NCI-H1694 treated with DMSO at 0.1 percent for 48 hours (cell line): ENCODE measurements at regions not wholly inside any gene's neighbourhood (a gene's known extent, or its start where the extent isn't known, plus 50 kb on each side); places are given as distances from the start of the nearest gene placed in this dataset.

Experiments used
- DNase-seq: peaks from one replicate; lab custom pipeline; 2025; lab: John Stamatoyannopoulos, UW

DNA sequence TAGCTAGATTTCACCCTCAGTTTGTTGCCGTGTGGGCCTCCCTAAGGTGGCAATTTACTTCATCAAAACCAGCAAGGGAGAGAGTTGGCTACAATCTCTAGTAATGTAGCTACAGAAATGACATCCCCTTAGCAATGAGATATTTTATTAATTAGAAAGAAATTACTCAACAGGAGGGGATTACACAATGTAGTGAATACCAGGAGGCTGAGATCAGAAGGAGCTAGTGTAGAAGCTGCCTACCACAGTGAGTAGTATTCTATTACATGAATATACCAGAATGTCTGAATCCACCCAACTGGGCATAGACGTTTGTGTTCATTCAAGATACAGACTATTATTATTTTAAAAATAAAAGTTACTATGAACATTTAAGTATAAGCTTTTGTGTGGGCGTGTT, 868.2 kb upstream of the CXADR start:
- DNase-seq: no peak

DNA sequence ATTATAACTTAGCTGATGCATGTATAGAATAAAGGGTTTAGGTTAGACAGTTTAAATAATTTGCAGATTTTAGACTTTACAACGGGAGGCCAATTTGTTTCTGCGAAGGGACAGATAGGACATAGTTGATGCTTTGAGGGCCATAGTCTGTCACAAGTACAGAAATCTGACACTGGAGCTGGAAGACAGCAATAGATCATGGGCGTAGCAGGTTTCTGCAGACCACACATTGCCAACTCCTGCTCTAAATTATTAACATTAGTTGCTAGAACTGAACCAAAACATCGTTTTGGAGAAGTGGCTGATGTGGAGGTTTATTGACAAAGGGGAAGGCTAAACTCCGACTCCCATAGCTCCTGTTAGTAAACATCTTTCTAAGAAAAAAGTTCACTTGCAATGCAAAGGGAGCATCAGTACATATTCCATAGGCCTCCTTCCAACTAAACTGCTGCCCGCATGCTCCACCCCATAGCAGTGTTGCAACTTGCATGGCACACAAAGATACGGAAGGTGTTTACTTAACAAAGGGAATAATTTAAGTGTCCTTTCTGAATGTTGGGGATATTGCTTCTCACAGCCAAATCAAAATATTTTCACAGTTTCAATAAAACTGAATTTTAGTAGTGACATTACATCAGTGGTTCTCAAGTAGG, 862.0 kb upstream of the CXADR start:
- no peak for DNase-seq

DNA sequence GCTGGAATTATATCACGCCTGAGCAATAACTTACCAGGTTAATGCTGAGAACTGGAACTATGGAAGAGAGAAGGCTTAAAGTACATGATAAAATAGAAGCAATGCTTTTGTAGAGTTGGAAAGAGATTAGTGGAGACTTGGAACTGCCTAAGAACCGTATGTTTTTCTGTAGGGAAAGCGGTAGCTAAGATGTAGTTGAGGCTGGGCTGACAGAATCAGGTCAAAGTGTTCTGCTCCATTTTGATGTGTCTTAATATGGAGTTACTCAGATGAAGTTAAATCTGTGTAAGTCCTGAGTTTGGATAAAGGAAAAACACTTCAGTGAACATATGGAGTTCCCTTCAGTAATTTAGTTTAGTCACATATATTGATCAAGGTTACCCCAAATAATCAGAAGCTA, 860.9 kb upstream of the CXADR start:
- DNase-seq: no peak

DNA sequence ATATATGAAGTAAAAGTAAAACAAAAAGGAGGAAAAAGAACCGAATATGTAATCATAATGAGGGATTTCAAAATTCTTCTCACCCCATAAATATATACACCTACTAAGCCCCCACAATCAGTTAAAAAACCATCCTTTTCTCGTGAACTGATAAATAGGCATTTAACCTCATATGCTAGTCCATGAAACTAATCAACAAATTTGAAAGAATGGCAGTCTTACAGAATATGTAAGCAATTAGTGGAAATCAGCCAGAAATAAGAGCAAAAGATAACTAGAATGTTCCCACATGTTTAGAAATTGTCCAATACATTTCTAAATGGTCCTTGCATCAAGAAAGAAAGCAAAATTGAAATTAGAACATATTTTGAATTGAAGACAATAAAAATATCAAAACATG, 849.4 kb upstream of the CXADR start:
- DNase-seq: no peak

DNA sequence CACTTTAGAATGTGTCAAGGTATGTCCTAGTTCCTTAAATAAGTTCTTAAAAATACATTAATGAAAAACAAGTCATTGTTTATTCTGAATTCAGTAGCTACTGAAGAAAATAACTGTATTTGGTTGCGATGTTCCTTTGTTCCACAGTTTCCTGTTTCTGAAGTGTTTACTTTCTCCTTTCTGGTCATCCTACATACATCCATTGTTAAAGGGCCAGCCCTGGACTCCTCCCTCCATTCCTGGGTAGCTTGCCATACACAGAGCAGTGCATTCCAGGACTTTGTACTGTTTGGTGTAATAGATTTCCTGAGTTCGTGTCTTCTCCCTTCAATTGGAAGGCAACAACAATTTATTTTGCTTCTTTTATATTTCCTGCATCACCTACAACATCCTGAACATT, 845.4 kb upstream of the CXADR start:
- DNase-seq: no peak

DNA sequence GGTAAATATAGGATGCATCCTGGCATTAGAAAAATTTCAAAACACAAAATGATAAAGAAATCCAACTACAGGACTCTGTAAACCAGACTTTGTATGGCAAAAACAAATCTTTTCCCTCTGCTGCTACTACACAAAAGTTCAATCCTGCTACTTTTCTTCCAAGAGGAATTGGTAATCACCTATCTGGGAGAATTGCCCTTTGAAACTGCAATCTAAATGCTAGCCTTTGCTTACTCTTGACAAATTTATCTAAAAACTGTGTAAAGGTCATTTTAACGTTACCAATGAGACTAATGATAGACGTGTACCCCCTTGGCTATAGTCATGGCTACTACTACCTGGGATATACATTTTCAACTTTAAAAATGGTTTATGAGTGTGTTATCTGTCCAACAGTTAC, 837.9 kb upstream of the CXADR start:
- no peak for DNase-seq

DNA sequence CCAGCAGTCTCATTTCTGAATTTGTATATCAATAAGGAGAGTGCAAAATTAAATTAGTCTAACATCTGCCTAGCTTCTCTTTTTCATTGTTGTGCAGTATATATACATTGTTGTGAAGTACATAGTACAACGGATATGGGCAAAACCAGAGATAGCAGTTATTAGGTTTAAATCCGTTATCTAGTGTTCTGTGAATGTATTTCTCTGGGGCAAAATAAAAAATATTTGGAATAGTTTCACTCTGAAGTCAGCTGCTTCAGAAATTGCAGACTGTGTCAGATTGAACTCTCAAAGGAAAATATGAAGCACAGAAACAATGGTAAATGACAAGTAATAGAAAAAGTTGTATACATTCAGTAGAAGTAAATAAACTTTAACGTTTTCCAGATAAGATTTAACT, 836.5 kb upstream of the CXADR start:
- no peak for DNase-seq

DNA sequence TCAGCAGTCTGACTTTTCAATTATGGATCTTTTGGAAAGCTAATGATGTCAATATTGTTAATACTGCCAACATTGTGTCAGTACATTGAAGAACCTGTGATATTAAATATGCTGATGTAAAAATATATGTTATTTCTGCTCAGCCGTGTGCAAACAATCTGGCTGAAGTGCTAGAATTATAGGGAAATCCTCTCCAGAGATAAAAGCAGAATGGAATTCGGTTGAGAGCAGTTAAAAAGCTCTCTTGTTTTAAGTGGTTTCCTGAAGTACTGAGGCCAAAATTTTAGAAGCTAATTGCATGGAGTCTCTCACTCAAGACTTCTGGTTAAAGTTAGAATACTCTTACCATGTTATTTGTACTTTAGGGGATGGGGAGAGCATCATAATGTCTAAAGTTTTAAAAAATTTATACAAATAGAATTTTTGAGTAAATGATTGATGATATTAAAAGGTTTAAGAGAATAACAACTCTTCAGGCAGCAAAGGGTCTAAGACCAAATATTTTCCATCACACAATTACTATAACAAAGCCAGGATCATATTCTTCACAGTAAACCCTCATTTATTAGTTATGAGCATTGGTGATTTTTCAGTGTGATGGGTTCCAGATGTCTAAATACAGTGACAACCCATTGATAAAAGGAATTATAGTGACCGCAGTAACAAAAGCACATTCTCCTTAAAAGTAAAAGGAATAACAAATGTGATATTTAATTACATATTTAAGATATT, 834.2 kb upstream of the CXADR start:
- no peak for DNase-seq

DNA sequence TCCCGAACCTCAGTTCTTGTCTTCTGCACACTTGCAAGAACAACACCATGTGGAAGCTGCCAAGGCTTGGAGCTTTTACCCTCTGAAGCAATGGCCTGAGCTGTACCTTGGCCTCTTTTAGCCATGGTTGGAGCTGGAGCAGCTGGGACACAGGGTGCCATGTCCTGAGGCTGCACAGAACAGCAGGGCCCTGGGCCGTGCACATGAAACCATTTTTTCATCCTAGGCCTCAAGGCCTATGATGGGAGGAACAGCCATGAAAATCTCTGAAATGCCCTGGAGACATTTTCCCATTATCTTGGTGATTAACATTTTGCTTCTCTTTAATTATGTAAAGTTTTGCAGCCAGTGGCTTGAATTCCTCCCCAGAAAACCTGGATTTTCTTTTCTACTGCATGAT, 817.8 kb upstream of the CXADR start:
- DNase-seq: no peak

DNA sequence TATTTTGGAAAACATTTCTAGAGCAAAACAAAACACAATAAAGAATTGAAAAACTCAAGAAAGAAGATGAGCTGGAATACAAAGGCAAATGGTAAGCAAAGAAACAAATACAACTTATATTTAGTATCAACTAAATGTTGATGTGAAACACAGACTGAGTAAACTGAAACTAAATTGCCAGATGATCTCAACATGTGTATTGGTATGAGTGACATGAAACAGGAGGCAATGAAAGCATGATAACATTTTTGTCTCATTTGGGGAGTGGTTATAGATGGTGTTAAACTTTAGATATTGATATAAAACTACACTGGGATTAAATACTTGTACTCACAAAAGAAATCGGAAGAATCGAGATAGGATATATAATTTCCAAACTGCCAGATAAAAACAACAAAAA, 805.6 kb upstream of the CXADR start:
- no peak for DNase-seq

DNA sequence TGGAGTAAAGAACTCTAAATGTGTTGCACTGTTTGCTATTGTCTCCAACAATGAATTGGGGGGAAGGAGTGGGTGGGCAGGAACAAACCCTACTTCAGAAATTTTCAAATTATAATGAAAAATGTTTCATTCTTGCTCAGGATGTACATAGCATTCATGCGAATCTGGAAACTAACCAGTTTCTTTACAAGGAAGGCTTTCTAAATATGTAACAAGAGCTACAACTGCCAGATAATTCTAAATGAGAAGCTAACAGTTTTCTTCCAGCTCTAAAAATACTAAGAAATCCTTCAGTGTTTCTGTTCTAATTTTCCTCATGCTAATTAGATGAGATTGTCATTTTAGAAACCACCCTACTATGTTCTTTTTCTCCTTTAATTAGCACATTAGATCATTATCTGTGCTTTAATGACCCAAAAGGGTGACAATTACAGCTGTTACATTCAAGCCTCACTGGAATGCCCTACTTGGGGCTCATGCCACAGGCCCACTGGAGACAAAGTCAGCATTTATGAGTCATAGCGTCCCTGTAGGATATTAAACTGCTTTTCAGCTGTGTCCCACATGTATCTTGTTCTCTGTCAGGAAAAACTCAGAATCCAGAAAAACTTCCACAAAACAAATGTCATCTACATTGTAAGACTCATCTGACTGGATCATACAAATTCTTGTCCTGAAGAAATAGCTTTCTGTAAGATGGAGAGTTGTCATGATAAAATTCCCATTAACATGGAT, 804.6 kb upstream of the CXADR start:
- DNase-seq: no peak

DNA sequence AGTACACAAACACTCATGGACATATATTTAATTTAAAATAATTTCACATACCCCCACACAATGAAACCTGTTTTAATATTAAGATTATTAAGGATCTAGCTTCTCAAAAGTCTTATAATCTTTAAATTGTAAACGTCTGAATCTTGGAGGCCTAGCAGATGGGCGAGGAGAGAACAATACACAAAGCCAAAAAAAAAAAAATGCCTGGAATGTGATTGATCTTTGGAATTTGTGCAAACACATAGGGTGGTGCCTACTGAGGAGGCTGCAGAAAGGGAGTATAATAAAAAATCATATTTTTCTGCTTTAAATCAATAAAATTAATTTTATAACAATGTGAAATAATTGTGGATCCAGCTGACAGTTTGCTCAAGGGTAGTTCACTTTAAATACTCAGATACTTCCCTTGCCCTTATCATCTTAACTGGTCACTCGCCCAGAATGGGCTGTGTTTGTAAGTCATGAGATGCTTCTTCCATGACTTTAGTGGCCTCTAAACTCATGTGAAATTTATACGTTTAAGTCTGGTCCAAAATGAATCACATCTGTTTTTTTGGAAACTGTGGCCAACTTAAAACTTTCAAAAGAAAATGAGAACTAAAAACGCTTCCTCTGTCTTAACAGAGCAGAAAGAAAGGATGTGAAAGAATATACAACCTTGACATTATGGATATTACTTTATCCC, 802.8 kb upstream of the CXADR start:
- DNase-seq: no peak

DNA sequence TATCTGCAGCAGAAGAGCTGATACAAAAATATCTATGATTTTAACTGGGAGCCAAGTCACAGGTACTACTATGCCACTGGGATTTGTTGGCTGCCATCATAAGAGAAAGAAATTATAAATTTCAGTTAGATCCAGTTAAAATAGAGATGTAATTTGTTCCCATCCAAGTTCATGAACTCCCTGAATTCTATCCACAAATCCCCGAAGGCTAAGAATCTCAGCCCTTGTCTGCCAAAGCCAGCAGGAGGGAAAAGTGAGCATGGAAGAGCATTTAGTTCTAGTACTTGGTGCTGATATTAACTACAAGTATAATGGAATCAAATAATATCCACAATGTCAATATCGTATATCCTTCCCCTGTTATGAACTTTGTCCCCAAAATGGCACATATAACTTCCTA, 801.1 kb upstream of the CXADR start:
- no peak for DNase-seq

DNA sequence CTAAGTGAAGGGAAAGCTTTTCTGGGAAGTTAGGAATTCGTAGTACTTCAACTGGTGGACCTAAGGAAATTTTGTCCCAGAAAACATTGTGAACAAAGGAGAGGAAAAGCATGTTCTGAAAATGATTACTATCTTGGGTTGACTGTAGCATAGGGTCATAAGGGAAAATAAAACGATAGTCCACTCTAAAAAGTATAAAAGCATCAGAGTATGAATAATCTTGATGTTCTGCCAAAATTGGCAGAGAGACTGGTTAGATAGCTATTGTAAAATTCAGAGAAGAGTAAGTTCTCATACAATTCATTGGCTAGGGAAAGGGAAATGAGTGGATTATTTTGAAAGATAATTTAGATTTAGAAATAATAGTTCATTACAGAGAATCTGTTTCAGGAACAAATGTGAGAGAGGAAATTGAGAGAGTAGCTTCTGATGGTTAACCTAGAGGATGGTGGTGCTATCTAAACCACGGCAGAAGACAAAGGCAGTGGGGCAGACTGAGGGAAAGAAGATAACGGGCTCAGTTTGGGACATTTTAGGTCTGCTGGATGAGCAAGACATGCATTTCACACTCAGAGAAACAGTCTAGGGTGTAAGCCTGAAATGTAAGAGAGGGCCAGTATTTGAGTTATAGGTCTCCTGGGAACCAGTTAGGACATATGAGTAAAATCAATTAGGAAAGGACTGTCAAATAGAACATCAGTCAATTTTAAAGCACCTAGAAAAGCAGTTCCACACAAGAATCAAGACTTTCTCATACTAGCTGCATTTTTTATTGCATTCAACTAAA, 799.3 kb upstream of the CXADR start:
- no peak for DNase-seq

DNA sequence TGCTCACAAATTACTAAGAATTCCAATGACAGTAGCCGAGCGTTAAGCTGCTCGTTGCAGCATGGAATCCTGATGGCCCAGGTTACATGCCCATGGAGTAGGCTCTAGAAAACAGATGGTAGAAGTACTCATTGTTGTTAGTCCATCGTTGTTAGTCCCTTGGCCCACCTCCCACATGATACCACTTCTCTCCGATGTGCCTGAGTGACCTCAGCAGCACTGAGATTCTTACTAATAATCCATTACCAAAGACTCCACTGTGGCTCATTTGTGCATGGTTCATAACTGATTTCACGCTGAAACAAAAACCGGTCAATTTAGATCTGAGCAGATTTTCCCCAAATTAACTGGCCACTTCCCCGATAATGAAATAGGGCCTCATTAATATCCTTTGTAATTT, 772.3 kb upstream of the CXADR start:
- DNase-seq: no peak

DNA sequence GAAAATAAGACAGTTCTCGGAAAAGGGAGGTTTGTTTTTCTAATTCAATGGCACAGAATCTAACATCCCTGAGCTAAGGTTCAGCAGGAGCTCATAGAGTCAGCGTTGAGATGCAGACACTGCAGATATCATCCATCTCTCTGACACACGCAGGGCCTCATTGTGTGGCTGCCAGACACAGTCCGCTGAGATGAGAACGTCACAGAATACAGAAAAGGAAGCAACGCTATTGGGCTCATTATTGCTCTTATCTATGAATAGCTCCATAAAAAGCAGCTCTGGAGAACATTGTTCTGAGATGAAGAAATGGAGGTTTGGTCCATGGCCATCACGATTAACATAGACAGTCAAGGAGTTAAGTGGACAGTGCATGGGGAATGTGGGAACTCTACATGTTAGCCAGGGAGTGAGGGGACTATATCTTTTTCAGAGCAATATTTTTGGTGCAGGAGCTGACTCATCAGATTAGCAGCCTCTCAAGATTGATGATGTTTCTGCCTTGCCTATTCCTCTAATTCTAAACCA, 771.6 kb upstream of the CXADR start:
- no peak for DNase-seq

DNA sequence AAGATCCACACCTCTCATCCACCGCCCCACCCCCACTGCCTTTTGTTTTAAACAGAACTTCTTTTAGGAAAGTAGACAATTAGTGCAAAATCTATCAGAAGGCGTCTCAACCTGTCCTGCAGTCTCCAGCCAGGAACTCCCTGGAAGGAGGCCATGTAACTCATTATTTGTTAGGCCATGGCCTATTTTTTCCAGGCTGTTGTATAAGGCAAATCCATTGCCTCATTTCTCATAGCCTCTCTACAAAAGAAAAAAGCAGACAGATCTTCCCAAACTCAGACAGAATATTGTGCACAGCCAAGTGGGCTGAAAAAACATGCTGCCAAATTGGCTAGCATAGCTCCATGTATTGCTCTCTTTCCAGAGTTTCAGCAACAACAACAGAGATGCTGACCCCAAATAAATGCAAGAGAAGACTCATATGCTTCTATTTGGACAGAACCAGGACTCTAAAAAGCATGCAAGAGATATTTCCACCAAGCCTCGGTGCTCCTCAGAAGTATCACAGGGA, 770.7 kb upstream of the CXADR start:
- no peak for DNase-seq

DNA sequence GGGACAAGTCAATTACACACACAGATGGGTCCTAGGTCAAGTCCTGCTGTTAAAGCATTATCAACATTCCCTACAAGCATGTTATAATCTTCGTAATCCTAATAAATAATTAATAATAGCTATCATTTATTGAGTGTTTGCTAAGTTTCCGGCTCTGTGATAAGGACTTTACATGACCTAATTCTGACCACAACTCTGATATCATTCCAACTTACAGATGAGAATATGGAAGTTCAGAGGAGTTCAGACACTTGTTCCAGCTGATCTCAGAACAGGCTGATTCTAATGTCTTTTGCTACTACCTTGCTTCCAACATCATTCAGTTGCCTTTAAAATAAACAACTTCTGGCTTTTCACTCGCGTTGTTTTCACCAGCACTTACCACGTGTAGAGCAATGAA, 770.1 kb upstream of the CXADR start:
- no peak for DNase-seq

DNA sequence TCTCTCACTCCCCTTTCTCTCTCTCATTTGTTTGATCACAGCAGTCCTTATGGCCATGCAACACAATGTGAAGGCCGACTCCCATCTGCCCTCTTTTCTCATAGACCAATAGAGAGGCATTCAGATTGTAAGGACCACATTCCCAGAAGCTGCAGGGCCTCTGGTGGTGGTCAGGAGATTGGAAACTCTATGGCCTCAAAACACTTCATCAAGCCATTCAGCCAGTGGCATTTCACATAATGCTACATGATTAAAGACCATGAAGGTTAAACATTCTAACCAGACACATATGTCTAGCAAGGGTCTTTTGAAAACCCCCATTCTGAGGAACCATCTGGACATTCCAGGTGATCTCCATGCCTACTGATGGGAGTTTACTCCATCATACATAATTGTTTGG, 769.5 kb upstream of the CXADR start:
- DNase-seq: no peak

DNA sequence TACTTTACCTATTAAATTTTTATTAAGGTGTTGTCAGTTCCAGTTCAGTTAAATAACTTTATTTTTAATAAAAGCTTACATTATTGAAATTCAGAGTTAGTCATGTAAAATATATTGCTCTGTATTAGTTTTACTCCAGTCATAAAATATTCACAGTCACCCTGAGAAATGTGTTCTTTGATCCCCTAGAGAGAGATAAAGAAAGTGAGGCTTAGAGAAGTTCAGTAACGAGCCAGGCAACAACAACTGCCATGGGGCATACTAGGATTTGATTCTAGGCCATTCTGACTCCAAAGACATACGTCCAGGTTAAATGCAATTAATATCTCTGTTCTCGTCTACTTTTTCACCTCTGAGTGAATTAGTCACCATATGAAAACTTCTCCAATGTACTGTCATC, 761.9 kb upstream of the CXADR start:
- DNase-seq: no peak

DNA sequence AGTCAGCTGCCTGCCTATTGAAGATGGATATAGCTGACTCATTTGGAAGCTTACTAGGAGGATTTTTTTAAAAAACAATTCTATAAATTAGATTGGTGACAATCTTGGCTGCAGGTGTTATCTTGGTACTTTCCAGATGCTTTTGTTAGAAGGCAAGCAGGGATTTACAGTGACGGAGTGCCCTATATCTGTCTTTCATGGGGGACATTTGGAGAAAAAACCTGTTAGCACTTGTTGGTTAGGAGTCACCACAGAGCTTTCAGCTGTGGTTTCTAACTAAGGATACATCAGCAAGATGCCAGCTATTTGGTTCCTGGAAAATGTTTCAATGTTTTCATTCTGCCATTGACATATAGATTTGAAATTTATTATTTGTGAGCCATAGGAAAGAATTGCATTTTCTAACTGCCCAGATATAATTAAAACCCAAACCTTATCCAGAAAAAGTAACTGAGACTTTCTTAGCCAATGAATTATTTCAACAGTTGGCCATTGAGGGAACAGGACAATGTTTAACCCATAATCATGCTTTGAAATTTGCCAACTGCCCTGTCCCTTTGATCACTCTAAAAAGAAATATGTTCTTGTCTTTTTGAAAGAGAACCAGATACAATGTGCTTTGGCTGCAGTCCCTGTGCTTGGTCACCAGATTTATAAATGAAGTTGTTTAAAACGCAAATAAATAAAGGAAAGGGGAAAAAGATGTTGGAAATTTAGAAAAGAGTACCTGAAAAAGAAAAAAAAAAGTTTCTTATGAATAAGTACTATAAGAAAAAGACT, 761.0 kb upstream of the CXADR start:
- DNase-seq: no peak
